ENCODE measurements at regions not wholly inside any gene's neighbourhood (a gene's known extent, or its start where the extent isn't known, plus 50 kb on each side); places are given as distances from the start of the nearest gene placed in this dataset.

DNA sequence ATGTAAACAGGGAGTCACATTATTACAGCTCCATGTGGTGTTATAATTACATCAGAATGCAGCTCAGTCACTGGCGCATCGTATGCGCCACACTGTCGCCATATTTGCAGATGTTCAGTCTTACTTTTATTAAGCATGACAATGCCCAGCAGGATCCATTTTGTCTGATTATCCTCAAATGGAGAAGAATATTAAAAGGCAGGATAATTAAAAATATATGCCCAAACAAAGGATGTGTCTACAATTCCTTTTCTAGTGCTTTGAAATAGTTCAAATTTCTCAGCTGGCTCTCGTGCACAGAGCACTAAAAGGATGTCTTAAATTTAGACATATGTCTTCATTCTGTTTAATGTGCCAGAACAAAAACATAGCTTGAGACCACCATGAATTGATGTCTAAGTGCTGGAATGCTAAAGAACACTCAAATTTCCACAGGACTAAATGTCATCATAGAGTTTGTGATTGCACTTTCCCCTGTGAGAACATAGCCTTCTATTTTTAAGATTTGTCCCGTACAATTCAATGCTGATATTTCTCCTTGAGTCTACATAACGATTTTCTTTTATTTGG is 168.0 kb downstream of the DKK1 start:
- ATAC-seq (no peak), DNase-seq (no peak)
- intact Hi-C loops (cut with DNase I), result no loop called here
- Histone ChIP-seq H3K4me1 (peaks cover 3% of the 10 kb centered on the region), H3K9me3 (no peaks in the 10 kb centered on the region), H3K36me3 (no peaks in the 10 kb centered on the region), H3K4me3 (no peak overlapping the region), H3K27ac (no peak overlapping the region), H3K27me3 (no peaks in the 10 kb centered on the region)
- TF ChIP-seq CTCF (IDR thresholded peaks at IDR 0.05), result no peak

DNA sequence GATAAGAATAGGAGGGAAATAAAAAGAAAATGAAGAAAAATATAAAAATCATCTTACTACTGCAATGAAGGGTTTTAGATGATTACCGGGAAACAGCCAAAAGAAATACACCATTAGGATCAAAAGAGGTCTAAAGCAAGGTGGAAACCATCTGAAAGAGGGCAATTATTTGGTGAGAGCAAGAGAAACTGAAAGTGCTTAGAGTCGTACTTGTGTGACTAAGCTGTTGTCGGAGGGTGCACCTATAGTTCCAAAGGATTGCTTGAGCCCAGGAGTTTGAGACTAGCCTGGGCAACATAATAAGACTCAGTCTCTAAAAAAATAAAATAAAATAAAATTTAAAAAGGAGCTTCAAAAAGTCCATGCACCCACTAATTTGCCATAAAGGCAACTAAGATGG is 169.5 kb downstream of the DKK1 start:
- Histone ChIP-seq H3K4me1 (peaks cover 3% of the 10 kb centered on the region), H3K36me3 (no peaks in the 10 kb centered on the region), H3K9me3 (no peaks in the 10 kb centered on the region), H3K27me3 (no peaks in the 10 kb centered on the region), H3K27ac (no peak overlapping the region), H3K4me3 (no peak overlapping the region)
- no peak for ATAC-seq
- intact Hi-C loops (cut with DNase I), result no loop called here
- no peak for TF ChIP-seq CTCF (IDR thresholded peaks at IDR 0.05)
- DNase-seq, result no peak

- Histone ChIP-seq H3K27me3 (no peaks in the 10 kb centered on the region), H3K27ac (no peak overlapping the region), H3K4me1 (peaks cover 3% of the 10 kb centered on the region), H3K9me3 (no peaks in the 10 kb centered on the region), H3K36me3 (no peaks in the 10 kb centered on the region), H3K4me3 (no peak overlapping the region)
- intact Hi-C loops (cut with DNase I), result no loop called here
- ATAC-seq (no peak), DNase-seq (no peak)
- TF ChIP-seq CTCF (IDR thresholded peaks at IDR 0.05), result no peak
Measured at GRCh38 chr10:52484206-52485065, 170.4 kb downstream of the DKK1 start.

- H3K4me1 ChIP-seq, result peaks cover 3% of the 10 kb centered on the region
- DNase-seq (no peak), ATAC-seq (no peak)
- no peak overlapping the region for H3K27ac ChIP-seq
- H3K27me3 ChIP-seq, result no peaks in the 10 kb centered on the region
- intact Hi-C loops (cut with DNase I), result no loop called here
- no peaks in the 10 kb centered on the region for H3K36me3 ChIP-seq
- no peaks in the 10 kb centered on the region for H3K9me3 ChIP-seq
- no peak for TF ChIP-seq CTCF (IDR thresholded peaks at IDR 0.05)
- no peak overlapping the region for H3K4me3 ChIP-seq
Measured at GRCh38 chr10:52485462-52485861, 171.4 kb downstream of the DKK1 start.

DNA sequence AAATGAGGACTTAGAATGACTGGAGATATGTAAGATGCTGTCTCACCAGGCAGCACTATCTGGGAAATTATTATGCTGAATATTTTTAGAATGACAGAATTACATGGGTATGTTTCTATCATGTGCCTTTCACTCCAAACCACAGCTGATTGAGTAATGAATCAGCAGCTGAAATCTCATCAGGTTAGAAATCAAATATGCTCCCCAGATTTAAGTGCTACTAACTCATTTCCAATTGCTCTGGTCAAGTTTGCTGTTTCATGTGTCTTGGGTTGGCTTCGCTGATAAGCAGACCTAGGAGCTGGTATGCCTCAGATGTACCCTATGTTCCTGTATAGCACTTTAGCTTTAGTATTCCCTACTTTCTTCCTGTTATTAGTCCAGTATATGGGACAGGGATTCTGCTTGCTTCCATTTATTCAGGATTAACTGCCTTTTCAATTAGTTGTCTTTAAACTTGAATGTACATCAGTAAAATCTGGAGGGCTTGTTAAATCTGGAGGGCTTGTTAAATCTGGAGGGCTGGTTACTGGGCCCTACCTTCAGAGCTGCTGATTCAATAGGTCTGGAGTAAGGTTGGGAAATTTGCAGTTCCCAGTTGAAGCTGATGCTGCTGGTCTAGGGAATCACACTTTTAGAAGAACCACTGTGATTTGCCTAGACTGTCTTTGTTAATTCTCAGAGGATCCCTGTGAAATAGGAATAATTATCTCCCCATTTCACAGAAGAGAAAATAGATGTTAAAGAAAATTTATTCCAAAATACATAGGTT is 172.9 kb downstream of the DKK1 start:
- H3K9me3 ChIP-seq, result no peaks in the 10 kb centered on the region
- no peak overlapping the region for H3K4me3 ChIP-seq
- DNase-seq (no peak), ATAC-seq (peak; percentile 55)
- no peaks in the 10 kb centered on the region for H3K36me3 ChIP-seq
- no peaks in the 10 kb centered on the region for H3K27me3 ChIP-seq
- H3K4me1 ChIP-seq, result peaks cover 3% of the 10 kb centered on the region
- intact Hi-C loops (cut with DNase I), result no loop called here
- no peak for TF ChIP-seq CTCF (IDR thresholded peaks at IDR 0.05)
- no peak overlapping the region for H3K27ac ChIP-seq

All from upper lobe of right lung (tissue), 1 donor.